ENCODE measurements at regions not wholly inside any gene's neighbourhood (a gene's known extent, or its start where the extent isn't known, plus 50 kb on each side); places are given as distances from the start of the nearest gene placed in this dataset.

DNA sequence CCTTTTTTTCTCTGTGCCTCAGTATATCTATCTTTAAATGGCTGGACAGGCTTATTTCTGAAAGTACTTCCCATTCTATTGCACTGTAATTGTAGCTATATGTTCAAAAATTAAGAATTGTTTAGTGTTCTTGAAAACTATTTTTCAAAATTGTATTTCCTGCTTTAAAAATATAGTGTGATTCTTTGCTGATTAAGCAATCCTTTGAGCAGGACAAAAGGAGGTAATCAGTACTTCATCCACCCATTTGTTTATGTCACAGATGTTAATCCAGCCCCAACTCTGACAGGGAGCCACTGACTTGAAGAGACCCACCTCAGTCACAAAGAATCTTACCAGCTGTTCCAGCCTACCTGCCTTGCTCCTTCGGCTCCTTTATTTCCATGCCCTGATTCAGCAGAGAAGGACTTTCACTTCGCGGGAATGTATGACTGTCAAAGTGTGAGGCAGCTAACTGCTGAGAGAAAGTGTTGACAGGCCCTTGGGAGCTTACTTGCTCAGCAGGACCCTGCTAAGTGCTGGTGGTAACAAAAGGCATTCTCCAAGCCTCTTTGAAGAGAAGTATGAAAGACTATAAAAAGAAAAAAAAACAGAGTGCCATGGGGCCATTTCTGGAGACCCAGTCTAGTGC is 393.3 kb upstream of the CYRIA start:
- H2AFZ ChIP-seq (ENCODE audit: low read depth, low read length), result no peak overlapping the region
- H3K79me2 ChIP-seq (ENCODE audit: low read length), result no peaks in the 10 kb centered on the region
- no peak overlapping the region for H3K4me2 ChIP-seq (ENCODE audit: low read length)
- no peaks in the 10 kb centered on the region for H4K20me1 ChIP-seq (ENCODE audit: insufficient read depth, low read length)
- H3K27me3 ChIP-seq (ENCODE audit: low read depth, low read length), result no peaks in the 10 kb centered on the region
- H3K9me3 ChIP-seq (ENCODE audit: insufficient read depth, low read length), result no peaks in the 10 kb centered on the region
- H3K27ac ChIP-seq (ENCODE audit: low read length), result no peak overlapping the region
- H3K4me1 ChIP-seq (ENCODE audit: low read length), result peaks cover 27% of the 10 kb centered on the region
- no peaks in the 10 kb centered on the region for H3K36me3 ChIP-seq (replicated peaks; ENCODE audit: low read depth, low read length)
- TF ChIP-seq, protein P1, sequence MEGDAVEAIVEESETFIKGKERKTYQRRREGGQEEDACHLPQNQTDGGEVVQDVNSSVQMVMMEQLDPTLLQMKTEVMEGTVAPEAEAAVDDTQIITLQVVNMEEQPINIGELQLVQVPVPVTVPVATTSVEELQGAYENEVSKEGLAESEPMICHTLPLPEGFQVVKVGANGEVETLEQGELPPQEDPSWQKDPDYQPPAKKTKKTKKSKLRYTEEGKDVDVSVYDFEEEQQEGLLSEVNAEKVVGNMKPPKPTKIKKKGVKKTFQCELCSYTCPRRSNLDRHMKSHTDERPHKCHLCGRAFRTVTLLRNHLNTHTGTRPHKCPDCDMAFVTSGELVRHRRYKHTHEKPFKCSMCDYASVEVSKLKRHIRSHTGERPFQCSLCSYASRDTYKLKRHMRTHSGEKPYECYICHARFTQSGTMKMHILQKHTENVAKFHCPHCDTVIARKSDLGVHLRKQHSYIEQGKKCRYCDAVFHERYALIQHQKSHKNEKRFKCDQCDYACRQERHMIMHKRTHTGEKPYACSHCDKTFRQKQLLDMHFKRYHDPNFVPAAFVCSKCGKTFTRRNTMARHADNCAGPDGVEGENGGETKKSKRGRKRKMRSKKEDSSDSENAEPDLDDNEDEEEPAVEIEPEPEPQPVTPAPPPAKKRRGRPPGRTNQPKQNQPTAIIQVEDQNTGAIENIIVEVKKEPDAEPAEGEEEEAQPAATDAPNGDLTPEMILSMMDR (IDR thresholded peaks at IDR 0.05; ENCODE audit: low read depth, low read length), result no peak
- TF ChIP-seq EZH2phosphoT487 (IDR thresholded peaks at IDR 0.05; ENCODE audit: low read depth), result no peak
- H3K4me3 ChIP-seq (ENCODE audit: low read length), result no peak overlapping the region
- H3K9ac ChIP-seq (ENCODE audit: low read length), result no peak overlapping the region

- Histone ChIP-seq H3K36me3 (replicated peaks; ENCODE audit: low read depth, low read length) (no peaks in the 10 kb centered on the region), H3K4me2 (ENCODE audit: low read length) (peak overlapping the region; percentile 66), H3K79me2 (ENCODE audit: low read length) (no peaks in the 10 kb centered on the region), H4K20me1 (ENCODE audit: insufficient read depth, low read length) (no peaks in the 10 kb centered on the region), H3K9me3 (ENCODE audit: insufficient read depth, low read length) (no peaks in the 10 kb centered on the region), H2AFZ (ENCODE audit: low read depth, low read length) (no peak overlapping the region), H3K4me1 (ENCODE audit: low read length) (peaks cover 31% of the 10 kb centered on the region), H3K27me3 (ENCODE audit: low read depth, low read length) (no peaks in the 10 kb centered on the region), H3K4me3 (ENCODE audit: low read length) (no peak overlapping the region; the same call in 1 of the 2 replicates), H3K9ac (ENCODE audit: low read length) (no peak overlapping the region), H3K27ac (ENCODE audit: low read length) (peak overlapping the region; percentile 17; the same call in 1 of the 2 replicates)
- TF ChIP-seq, protein P1 (IDR thresholded peaks at IDR 0.05; ENCODE audit: low read depth, low read length), result no peak
- TF ChIP-seq EZH2phosphoT487 (IDR thresholded peaks at IDR 0.05; ENCODE audit: low read depth), result no peak
These were observed 391.7 kb upstream of the CYRIA start for GRCh38 chr2:17057109-17058017.

DNA sequence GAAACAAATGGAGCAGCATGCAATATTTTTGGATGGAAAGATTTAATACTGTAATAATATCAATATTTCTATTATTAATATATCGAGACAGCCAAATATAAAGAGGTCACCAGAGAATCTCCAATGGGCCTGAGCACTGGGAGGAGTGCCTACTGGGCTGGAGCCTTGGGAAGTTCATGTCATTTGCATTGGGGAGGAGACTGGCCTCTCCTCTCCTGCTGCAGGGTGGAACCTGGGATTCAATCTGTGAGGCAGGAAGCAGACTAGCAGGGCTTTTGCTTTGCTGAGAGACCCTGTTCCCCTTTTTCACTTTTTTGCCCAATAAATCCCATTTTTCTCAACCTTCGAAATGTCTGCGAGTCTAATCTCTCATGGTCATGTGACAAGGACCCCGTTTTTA is 390.6 kb upstream of the CYRIA start:
- H3K79me2 ChIP-seq (ENCODE audit: low read length), result no peaks in the 10 kb centered on the region
- H3K9ac ChIP-seq (ENCODE audit: low read length), result no peak overlapping the region
- TF ChIP-seq, protein P1 (IDR thresholded peaks at IDR 0.05; ENCODE audit: low read depth, low read length), result no peak
- TF ChIP-seq EZH2phosphoT487 (IDR thresholded peaks at IDR 0.05; ENCODE audit: low read depth), result no peak
- no peaks in the 10 kb centered on the region for H3K36me3 ChIP-seq (replicated peaks; ENCODE audit: low read depth, low read length)
- H3K4me2 ChIP-seq (ENCODE audit: low read length), result peak overlapping the region; percentile 66; the same call in 1 of the 2 replicates
- H3K27me3 ChIP-seq (ENCODE audit: low read depth, low read length), result no peaks in the 10 kb centered on the region
- no peak overlapping the region for H3K4me3 ChIP-seq (ENCODE audit: low read length)
- H2AFZ ChIP-seq (ENCODE audit: low read depth, low read length), result 0 out of 2 replicates have a peak overlapping the region, but pooled peaks have one; percentile 43
- no peak overlapping the region for H3K27ac ChIP-seq (ENCODE audit: low read length)
- no peaks in the 10 kb centered on the region for H3K9me3 ChIP-seq (ENCODE audit: insufficient read depth, low read length)
- no peaks in the 10 kb centered on the region for H4K20me1 ChIP-seq (ENCODE audit: insufficient read depth, low read length)
- peaks cover 37% of the 10 kb centered on the region for H3K4me1 ChIP-seq (ENCODE audit: low read length)

DNA sequence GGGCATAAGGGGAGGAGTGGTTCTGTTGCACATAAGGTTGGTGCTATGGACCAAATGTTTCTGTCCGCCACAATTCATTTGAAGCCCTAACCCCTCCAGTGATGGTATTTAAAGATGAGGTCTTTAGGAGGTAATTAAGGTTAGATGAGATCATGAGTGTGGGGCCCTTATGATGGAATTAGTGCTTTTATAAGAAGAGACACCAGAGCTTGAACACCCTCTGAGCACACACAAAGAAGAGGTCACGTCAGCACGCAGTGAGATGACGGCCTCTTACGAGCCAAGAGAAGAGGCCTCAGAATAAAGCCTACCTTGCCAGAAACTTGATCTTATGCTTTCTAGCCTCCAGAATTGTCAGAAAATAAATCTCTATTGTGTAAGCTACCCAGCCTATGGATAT is 386.4 kb upstream of the CYRIA start:
- Histone ChIP-seq H3K4me2 (ENCODE audit: low read length) (no peak overlapping the region), H3K27me3 (ENCODE audit: low read depth, low read length) (peaks cover 22% of the 10 kb centered on the region; the same call in 1 of the 2 replicates), H3K4me1 (ENCODE audit: low read length) (peaks cover 26% of the 10 kb centered on the region), H2AFZ (ENCODE audit: low read depth, low read length) (no peak overlapping the region), H3K9ac (ENCODE audit: low read length) (no peak overlapping the region), H3K4me3 (ENCODE audit: low read length) (no peak overlapping the region), H3K79me2 (ENCODE audit: low read length) (no peaks in the 10 kb centered on the region), H4K20me1 (ENCODE audit: insufficient read depth, low read length) (no peaks in the 10 kb centered on the region), H3K36me3 (replicated peaks; ENCODE audit: low read depth, low read length) (no peaks in the 10 kb centered on the region), H3K9me3 (ENCODE audit: insufficient read depth, low read length) (no peaks in the 10 kb centered on the region), H3K27ac (ENCODE audit: low read length) (no peak overlapping the region)
- TF ChIP-seq, protein P1 (IDR thresholded peaks at IDR 0.05; ENCODE audit: low read depth, low read length), result no peak
- no peak for TF ChIP-seq EZH2phosphoT487 (IDR thresholded peaks at IDR 0.05; ENCODE audit: low read depth)
